ENCODE measurements at regions not wholly inside any gene's neighbourhood (a gene's known extent, or its start where the extent isn't known, plus 50 kb on each side); places are given as distances from the start of the nearest gene placed in this dataset.
"Not testable (repeated sequence)": the region's sequence is repeated elsewhere in the genome, so short reads cannot be mapped to it uniquely, and the experiment has no call there.

DNA sequence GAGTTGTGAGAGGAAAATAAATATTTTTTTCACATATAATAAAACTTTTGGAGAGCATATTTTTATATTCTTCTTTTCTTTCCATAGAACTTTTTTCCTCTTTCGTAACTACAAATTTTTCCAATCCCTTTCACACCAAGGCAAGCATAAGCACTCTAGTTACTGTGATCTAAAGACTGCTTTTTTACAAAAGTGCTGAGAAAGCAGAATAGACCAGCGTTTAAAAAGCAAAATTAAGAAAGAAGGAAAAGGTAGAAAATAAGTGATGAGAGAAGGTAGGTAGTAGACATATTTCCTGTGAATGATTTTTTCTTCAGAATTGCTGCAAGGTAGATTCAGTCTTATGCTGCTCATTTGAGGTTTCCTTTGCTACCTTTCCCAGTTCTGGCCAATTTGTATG, 195.5 kb downstream of the MBL2 start:
- H3K4me1 ChIP-seq: no peaks in the 10 kb centered on the region
- TF ChIP-seq CTCF (IDR thresholded peaks at IDR 0.05): no peak
- no peak for ATAC-seq

GRCh38 chr10:52578871-52579405, 193.6 kb downstream of the MBL2 start:
- H3K36me3 ChIP-seq: no peaks in the 10 kb centered on the region
- no peak for ATAC-seq
- no peak for TF ChIP-seq CTCF (IDR thresholded peaks at IDR 0.05)

More for the DNA sequence above, 195.5 kb downstream of the MBL2 start:
- Histone ChIP-seq H3K4me3 (no peak overlapping the region), H3K27ac (no peak overlapping the region), H3K9me3 (no peaks in the 10 kb centered on the region), H3K36me3 (no peaks in the 10 kb centered on the region), H3K27me3 (no peaks in the 10 kb centered on the region)
- intact Hi-C loops (cut with DNase I): no loop called here
- no peak for DNase-seq

GRCh38 chr10:52581636-52582035, 190.9 kb downstream of the MBL2 start:
- H3K36me3 ChIP-seq; ATAC-seq; H3K4me1 ChIP-seq; intact Hi-C loops (cut with DNase I); H3K4me3 ChIP-seq; DNase-seq; H3K27me3 ChIP-seq; H3K27ac ChIP-seq: not testable (repeated sequence)
- peaks cover 12% of the 10 kb centered on the region for H3K9me3 ChIP-seq

More at GRCh38 chr10:52578871-52579405, 193.6 kb downstream of the MBL2 start:
- no peak for DNase-seq
- Histone ChIP-seq H3K4me3 (no peak overlapping the region), H3K27ac (no peak overlapping the region), H3K4me1 (no peaks in the 10 kb centered on the region), H3K9me3 (no peaks in the 10 kb centered on the region), H3K27me3 (no peaks in the 10 kb centered on the region)
- intact Hi-C loops (cut with DNase I): no loop called here

- DNase-seq (no peak), ATAC-seq (no peak)
- Histone ChIP-seq H3K4me3 (no peak overlapping the region), H3K4me1 (no peaks in the 10 kb centered on the region), H3K36me3 (no peaks in the 10 kb centered on the region), H3K27me3 (no peaks in the 10 kb centered on the region), H3K9me3 (peaks cover 18% of the 10 kb centered on the region), H3K27ac (no peak overlapping the region)
- intact Hi-C loops (cut with DNase I): no loop called here
- no peak for TF ChIP-seq CTCF (IDR thresholded peaks at IDR 0.05)
These were observed 189.2 kb downstream of the MBL2 start for GRCh38 chr10:52583336-52583735.

DNA sequence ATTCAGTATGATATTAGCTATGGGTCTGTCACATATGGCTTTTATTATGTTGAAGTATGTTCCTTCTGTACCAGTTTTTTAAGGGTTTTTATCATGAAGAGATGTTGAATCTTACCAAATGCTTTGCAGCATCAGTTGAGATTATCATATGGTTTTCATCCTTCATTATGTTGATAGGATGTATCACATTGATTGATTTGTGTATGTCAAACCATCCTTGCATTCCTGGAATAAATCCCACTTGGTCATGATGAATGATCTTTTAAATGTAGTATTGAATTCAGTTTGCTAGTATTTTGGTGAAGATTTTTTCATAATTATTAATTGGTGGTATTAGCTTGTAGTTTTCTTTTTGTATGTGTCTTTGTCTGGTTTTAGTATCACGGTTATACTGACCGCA, 185.9 kb downstream of the MBL2 start:
- no peak overlapping the region for H3K4me3 ChIP-seq
- H3K36me3 ChIP-seq: no peaks in the 10 kb centered on the region
- intact Hi-C loops (cut with DNase I): no loop called here
- H3K27me3 ChIP-seq: no peaks in the 10 kb centered on the region
- ATAC-seq: no peak
- TF ChIP-seq CTCF (IDR thresholded peaks at IDR 0.05): no peak
- DNase-seq: no peak
- no peaks in the 10 kb centered on the region for H3K4me1 ChIP-seq
- peaks cover 18% of the 10 kb centered on the region for H3K9me3 ChIP-seq
- no peak overlapping the region for H3K27ac ChIP-seq

DNA sequence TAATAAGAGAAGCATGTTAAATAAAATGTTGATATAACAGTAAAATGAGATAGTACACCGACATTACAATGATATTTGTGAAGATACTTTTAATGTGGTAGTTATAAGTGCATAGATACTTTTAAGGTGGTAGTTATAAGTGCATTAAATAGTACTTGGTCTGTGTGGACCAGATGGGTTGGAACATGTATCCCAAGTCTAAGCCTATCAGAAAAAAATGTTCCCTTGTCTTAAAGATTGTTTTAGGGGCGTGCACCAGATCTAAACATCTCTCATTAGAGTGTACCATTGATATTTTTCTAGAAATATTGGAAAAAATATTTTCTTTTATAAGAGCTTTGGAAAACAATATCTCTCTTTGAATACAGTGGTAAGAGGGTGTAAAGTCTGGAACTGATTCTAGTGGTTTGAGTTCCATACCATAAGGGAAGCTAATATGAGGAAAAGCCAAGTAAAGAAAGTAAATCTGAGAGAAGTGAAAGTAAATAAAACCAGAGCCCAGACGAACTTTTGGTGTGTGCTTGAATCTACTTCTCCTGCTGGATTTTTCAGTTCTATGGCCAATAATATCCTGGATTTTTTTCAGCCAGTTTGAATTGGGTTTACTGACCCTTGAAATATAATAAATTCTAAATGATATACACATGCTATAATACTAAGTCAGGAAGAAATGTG, 175.3 kb downstream of the MBL2 start:
- intact Hi-C loops (cut with DNase I): no loop called here
- DNase-seq (no peak), ATAC-seq (no peak)

More for the DNA sequence above, 175.3 kb downstream of the MBL2 start:
- Histone ChIP-seq H3K36me3 (no peaks in the 10 kb centered on the region), H3K27ac (no peak overlapping the region), H3K27me3 (no peaks in the 10 kb centered on the region), H3K9me3 (no peaks in the 10 kb centered on the region), H3K4me3 (no peak overlapping the region), H3K4me1 (no peaks in the 10 kb centered on the region)
- no peak for TF ChIP-seq CTCF (IDR thresholded peaks at IDR 0.05)

Measured in upper lobe of right lung (tissue), 1 donor.